ENCODE measurements at regions not wholly inside any gene's neighbourhood (a gene's known extent, or its start where the extent isn't known, plus 50 kb on each side); places are given as distances from the start of the nearest gene placed in this dataset.

DNA sequence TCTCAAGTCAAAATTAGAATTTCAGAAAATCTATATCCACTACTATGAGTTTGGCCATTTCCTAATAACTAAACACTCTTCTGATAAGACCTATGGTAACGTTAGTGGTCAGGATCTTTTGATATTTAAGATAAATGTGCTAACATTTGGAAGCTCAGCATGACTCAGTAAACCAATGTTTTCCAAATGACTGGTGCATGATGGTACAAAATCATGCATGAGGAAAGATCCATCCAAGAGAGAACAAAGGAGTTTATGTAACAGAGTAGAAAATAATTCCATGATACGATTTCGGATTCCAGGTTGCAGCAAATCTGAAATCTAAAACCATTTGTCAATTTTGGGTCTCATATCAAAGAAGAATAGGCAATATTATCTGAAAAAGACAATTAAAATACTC, 279.2 kb downstream of the NSG2 start:
- Mint-ChIP-seq H3K9me3 (no peaks in the 10 kb centered on the region), H3K27me3 (ENCODE audit: insufficient read depth) (peaks cover 17% of the 10 kb centered on the region), H3K4me3 (no peak overlapping the region), H3K4me1 (peaks cover 13% of the 10 kb centered on the region), H3K36me3 (ENCODE audit: low read depth) (no peaks in the 10 kb centered on the region), H3K27ac (no peak overlapping the region)
- Histone ChIP-seq H3K4me1 (ENCODE audit: control insufficient read depth, insufficient read depth, low read length) (peaks cover 9% of the 10 kb centered on the region), H3K9me3 (ENCODE audit: control insufficient read depth, low read length) (no peaks in the 10 kb centered on the region), H3K36me3 (ENCODE audit: control insufficient read depth, insufficient read depth, low read length) (no peaks in the 10 kb centered on the region), H3K9ac (ENCODE audit: extremely low read depth, low read length, poor library complexity, severe bottlenecking) (no peak overlapping the region), H3K27ac (ENCODE audit: low read depth, low read length) (no peak overlapping the region), H3K27me3 (ENCODE audit: control insufficient read depth, insufficient read depth, low read length, poor library complexity, severe bottlenecking) (peaks cover 29% of the 10 kb centered on the region), H3K4me3 (ENCODE audit: low read length) (no peak overlapping the region)
- no peak for DNase-seq
- WGBS, 2 experiments (ENCODE audit: insufficient coverage in 1 of 2, insufficient read length in 1 of 2) = 86 to 100% methylated on average over 1 to 3 of the region's 3 CpGs
- TF ChIP-seq, protein P1, sequence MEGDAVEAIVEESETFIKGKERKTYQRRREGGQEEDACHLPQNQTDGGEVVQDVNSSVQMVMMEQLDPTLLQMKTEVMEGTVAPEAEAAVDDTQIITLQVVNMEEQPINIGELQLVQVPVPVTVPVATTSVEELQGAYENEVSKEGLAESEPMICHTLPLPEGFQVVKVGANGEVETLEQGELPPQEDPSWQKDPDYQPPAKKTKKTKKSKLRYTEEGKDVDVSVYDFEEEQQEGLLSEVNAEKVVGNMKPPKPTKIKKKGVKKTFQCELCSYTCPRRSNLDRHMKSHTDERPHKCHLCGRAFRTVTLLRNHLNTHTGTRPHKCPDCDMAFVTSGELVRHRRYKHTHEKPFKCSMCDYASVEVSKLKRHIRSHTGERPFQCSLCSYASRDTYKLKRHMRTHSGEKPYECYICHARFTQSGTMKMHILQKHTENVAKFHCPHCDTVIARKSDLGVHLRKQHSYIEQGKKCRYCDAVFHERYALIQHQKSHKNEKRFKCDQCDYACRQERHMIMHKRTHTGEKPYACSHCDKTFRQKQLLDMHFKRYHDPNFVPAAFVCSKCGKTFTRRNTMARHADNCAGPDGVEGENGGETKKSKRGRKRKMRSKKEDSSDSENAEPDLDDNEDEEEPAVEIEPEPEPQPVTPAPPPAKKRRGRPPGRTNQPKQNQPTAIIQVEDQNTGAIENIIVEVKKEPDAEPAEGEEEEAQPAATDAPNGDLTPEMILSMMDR (conservative IDR thresholded peaks at IDR 0.05) = no peak

- Histone ChIP-seq H3K4me1 (ENCODE audit: control insufficient read depth, insufficient read depth, low read length) (peaks cover 9% of the 10 kb centered on the region), H3K9ac (ENCODE audit: extremely low read depth, low read length, poor library complexity, severe bottlenecking) (no peak overlapping the region), H3K9me3 (ENCODE audit: control insufficient read depth, low read length) (no peaks in the 10 kb centered on the region), H3K36me3 (ENCODE audit: control insufficient read depth, insufficient read depth, low read length) (no peaks in the 10 kb centered on the region), H3K27ac (ENCODE audit: low read depth, low read length) (no peak overlapping the region), H3K27me3 (ENCODE audit: control insufficient read depth, insufficient read depth, low read length, poor library complexity, severe bottlenecking) (peaks cover 24% of the 10 kb centered on the region), H3K4me3 (ENCODE audit: low read length) (no peak overlapping the region)
- Mint-ChIP-seq H3K4me3 (no peak overlapping the region), H3K9me3 (no peaks in the 10 kb centered on the region), H3K4me1 (peaks cover 16% of the 10 kb centered on the region), H3K27ac (no peak overlapping the region), H3K36me3 (ENCODE audit: low read depth) (no peaks in the 10 kb centered on the region), H3K27me3 (ENCODE audit: insufficient read depth) (peaks cover 23% of the 10 kb centered on the region)
- WGBS, 2 experiments (ENCODE audit: insufficient coverage in 1 of 2, insufficient read length in 1 of 2) = 89 to 95% methylated on average over 7 of the region's 7 CpGs
- no peak for DNase-seq
- TF ChIP-seq, protein P1 (conservative IDR thresholded peaks at IDR 0.05) = no peak
These were observed 279.9 kb downstream of the NSG2 start for GRCh38 chr5:174325431-174325830.

- Histone ChIP-seq H3K9me3 (ENCODE audit: control insufficient read depth, low read length) (no peaks in the 10 kb centered on the region), H3K4me1 (ENCODE audit: control insufficient read depth, insufficient read depth, low read length) (peaks cover 9% of the 10 kb centered on the region), H3K4me3 (ENCODE audit: low read length) (no peak overlapping the region), H3K9ac (ENCODE audit: extremely low read depth, low read length, poor library complexity, severe bottlenecking) (no peak overlapping the region), H3K36me3 (ENCODE audit: control insufficient read depth, insufficient read depth, low read length) (no peaks in the 10 kb centered on the region), H3K27me3 (ENCODE audit: control insufficient read depth, insufficient read depth, low read length, poor library complexity, severe bottlenecking) (peaks cover 24% of the 10 kb centered on the region), H3K27ac (ENCODE audit: low read depth, low read length) (no peak overlapping the region)
- Mint-ChIP-seq H3K4me3 (no peak overlapping the region), H3K9me3 (no peaks in the 10 kb centered on the region), H3K4me1 (peaks cover 16% of the 10 kb centered on the region), H3K27ac (no peak overlapping the region), H3K36me3 (ENCODE audit: low read depth) (no peaks in the 10 kb centered on the region), H3K27me3 (ENCODE audit: insufficient read depth) (peaks cover 25% of the 10 kb centered on the region)
- TF ChIP-seq, protein P1 (conservative IDR thresholded peaks at IDR 0.05) = no peak
- WGBS, 2 experiments (ENCODE audit: insufficient coverage in 1 of 2, insufficient read length in 1 of 2) = 75 to 100% methylated on average over 3 to 6 of the region's 6 CpGs
- DNase-seq = no peak
These were observed 280.5 kb downstream of the NSG2 start for GRCh38 chr5:174325961-174326360.

All from endodermal cell (in vitro differentiated cells).